LNCAP (cell line): ENCODE measurements at regions not wholly inside any gene's neighbourhood (a gene's known extent, or its start where the extent isn't known, plus 50 kb on each side); places are given as distances from the start of the nearest gene placed in this dataset.

Source experiments
- CTCF ChIP-seq: fragments of 450-650 bp; IDR thresholded peaks from 2 replicates; pipeline ENCODE4 v1.5.1; 2017; ENCODE audit warnings: mild to moderate bottlenecking

- no peak for TF ChIP-seq CTCF
These were observed 107.2 kb upstream of the ZNF236 start for GRCh38 chr18:76715012-76715610.

GRCh38 chr18:76713432-76713831 is 108.9 kb upstream of the ZNF236 start:
- no peak for TF ChIP-seq CTCF

GRCh38 chr18:76712511-76713140 is 109.7 kb upstream of the ZNF236 start:
- no peak for TF ChIP-seq CTCF

- no peak for TF ChIP-seq CTCF
These were observed 111.5 kb upstream of the ZNF236 start for GRCh38 chr18:76710646-76711520.

- peak; percentile 88 for TF ChIP-seq CTCF
These were observed 112.4 kb upstream of the ZNF236 start for GRCh38 chr18:76709659-76710645.

GRCh38 chr18:76708722-76709353 is 113.5 kb upstream of the ZNF236 start:
- no peak for TF ChIP-seq CTCF
